ENCODE measurements at regions not wholly inside any gene's neighbourhood (a gene's known extent, or its start where the extent isn't known, plus 50 kb on each side); places are given as distances from the start of the nearest gene placed in this dataset.

GRCh38 chr20:63076421-63076820 lies 69.7 kb upstream of the BHLHE23 start:
- no peak for TF ChIP-seq EZH2 (IDR thresholded peaks at IDR 0.05; ENCODE audit: borderline replicate concordance, low read depth, low read length, poor library complexity, severe bottlenecking)
- TF ChIP-seq, protein P1, sequence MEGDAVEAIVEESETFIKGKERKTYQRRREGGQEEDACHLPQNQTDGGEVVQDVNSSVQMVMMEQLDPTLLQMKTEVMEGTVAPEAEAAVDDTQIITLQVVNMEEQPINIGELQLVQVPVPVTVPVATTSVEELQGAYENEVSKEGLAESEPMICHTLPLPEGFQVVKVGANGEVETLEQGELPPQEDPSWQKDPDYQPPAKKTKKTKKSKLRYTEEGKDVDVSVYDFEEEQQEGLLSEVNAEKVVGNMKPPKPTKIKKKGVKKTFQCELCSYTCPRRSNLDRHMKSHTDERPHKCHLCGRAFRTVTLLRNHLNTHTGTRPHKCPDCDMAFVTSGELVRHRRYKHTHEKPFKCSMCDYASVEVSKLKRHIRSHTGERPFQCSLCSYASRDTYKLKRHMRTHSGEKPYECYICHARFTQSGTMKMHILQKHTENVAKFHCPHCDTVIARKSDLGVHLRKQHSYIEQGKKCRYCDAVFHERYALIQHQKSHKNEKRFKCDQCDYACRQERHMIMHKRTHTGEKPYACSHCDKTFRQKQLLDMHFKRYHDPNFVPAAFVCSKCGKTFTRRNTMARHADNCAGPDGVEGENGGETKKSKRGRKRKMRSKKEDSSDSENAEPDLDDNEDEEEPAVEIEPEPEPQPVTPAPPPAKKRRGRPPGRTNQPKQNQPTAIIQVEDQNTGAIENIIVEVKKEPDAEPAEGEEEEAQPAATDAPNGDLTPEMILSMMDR (conservative IDR thresholded peaks at IDR 0.05; ENCODE audit: low read depth, low read length) = no peak

Measured in A673 (cell line).